ENCODE measurements at regions not wholly inside any gene's neighbourhood (a gene's known extent, or its start where the extent isn't known, plus 50 kb on each side); places are given as distances from the start of the nearest gene placed in this dataset.
A peak's percentile ranks its signal among the peaks of the same experiment; 100 is the strongest.

- Histone ChIP-seq H3K36me3 (no peaks in the 10 kb centered on the region), H3K27ac (no peak overlapping the region), H3K9me3 (peaks cover 0 to 23% (median 7%) of the 10 kb centered on the region in 4 donors), H3K4me3 (no peak overlapping the region), H3K27me3 (no peaks in the 10 kb centered on the region), H3K4me1 (no peaks in the 10 kb centered on the region)
- no peak for DNase-seq
- intact Hi-C loops (cut with DNase I; ENCODE audit: low total_unique reads), result no loop called here
- TF ChIP-seq POLR2AphosphoS5 (IDR thresholded peaks at IDR 0.05) (no peak), CTCF (IDR thresholded peaks at IDR 0.05) (no peak), POLR2A (IDR thresholded peaks at IDR 0.05) (no peak), EP300 (IDR thresholded peaks at IDR 0.05) (no peak)
- 66 to 89% (median 83%) methylated on average over 4 of the region's 4 CpGs for WGBS, 5 donors
Observed at GRCh38 chr4:164070625-164071024, 576.1 kb downstream of the TMA16 start.

DNA sequence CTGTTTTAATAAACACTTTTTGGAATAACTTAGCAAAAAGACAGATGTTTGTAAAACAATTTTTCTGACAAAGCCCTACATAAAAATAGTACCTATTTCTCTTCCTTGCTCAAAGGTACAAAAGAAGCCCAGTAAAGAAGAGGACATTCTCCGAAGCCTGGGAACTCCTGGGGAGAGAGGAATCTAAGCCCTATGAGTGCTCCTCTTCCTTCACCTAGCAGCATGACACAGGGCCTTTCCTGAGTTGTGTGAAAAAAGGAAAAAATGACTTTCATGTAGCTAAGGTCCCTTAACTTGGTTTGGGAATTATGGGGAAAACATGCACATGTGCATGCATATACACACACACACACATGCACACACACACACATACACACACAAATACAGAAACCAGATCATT lies 586.9 kb downstream of the TMA16 start:
- no peaks in the 10 kb centered on the region for H3K4me1 ChIP-seq
- H3K9me3 ChIP-seq, result no peaks in the 10 kb centered on the region
- no peak overlapping the region for H3K27ac ChIP-seq
- no peak for DNase-seq
- TF ChIP-seq POLR2A (IDR thresholded peaks at IDR 0.05) (no peak), CTCF (IDR thresholded peaks at IDR 0.05) (no peak), POLR2AphosphoS5 (IDR thresholded peaks at IDR 0.05) (no peak), EP300 (IDR thresholded peaks at IDR 0.05) (no peak)
- no peaks in the 10 kb centered on the region for H3K36me3 ChIP-seq
- no peaks in the 10 kb centered on the region for H3K27me3 ChIP-seq
- intact Hi-C loops (cut with DNase I; ENCODE audit: low total_unique reads), result no loop called here
- 70 to 83% (median 83%) methylated on average over 1 of the region's 1 CpG for WGBS, 5 donors
- H3K4me3 ChIP-seq, result no peak overlapping the region

DNA sequence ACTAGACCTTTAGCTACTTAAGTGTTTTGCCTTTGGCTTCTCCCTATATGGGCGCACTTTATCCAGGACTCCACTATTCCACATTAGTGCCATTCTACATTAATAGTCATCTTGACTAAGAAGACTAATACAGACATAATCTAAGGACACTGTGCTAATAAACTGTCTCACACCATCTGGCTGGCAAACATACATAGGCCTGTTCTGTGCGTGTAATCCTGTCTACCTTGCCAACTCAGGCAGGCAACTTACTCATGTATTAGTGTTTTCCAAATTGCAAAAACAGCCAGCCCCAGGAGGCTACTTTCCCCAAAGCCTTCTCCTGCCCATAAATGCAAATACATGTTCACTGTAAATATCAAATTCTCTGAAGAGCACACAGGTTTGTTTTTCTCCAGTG lies 587.3 kb downstream of the TMA16 start:
- Histone ChIP-seq H3K4me1 (no peaks in the 10 kb centered on the region), H3K27me3 (no peaks in the 10 kb centered on the region), H3K36me3 (no peaks in the 10 kb centered on the region), H3K27ac (no peak overlapping the region), H3K9me3 (no peaks in the 10 kb centered on the region), H3K4me3 (no peak overlapping the region)
- intact Hi-C loops (cut with DNase I; ENCODE audit: low total_unique reads), result no loop called here
- TF ChIP-seq EP300 (IDR thresholded peaks at IDR 0.05) (no peak), CTCF (IDR thresholded peaks at IDR 0.05) (no peak), POLR2AphosphoS5 (IDR thresholded peaks at IDR 0.05) (no peak), POLR2A (IDR thresholded peaks at IDR 0.05) (no peak)
- WGBS, 5 donors, result 82 to 98% (median 89%) methylated on average over 2 of the region's 2 CpGs
- DNase-seq, result peak in 1 of 2 donors; percentile 4

DNA sequence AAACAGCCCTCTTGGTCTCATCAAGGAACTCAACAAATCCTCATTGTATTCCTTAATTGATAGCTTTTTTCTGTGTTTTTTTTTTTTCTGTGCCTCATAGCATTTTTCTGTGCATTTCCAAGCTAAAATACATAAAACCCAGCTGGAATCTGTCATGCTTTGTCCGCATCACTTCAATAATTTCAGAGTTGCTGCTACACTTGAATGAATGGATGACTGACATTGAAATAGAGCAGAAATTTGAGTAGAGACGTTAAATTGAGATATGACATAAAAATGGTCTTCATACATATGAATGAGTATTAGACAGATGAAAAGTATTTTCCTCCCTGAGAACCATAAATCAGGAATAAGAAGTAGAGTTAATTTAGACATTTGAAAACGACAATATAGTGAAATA lies 593.2 kb downstream of the TMA16 start:
- intact Hi-C loops (cut with DNase I; ENCODE audit: low total_unique reads), result no loop called here
- 69 to 82% (median 79%) methylated on average over 3 of the region's 3 CpGs for WGBS, 5 donors

More for the DNA sequence above, 593.2 kb downstream of the TMA16 start:
- no peaks in the 10 kb centered on the region for H3K27me3 ChIP-seq
- H3K27ac ChIP-seq, result no peak overlapping the region
- TF ChIP-seq POLR2AphosphoS5 (IDR thresholded peaks at IDR 0.05), result no peak
- TF ChIP-seq EP300 (IDR thresholded peaks at IDR 0.05), result no peak
- TF ChIP-seq CTCF (IDR thresholded peaks at IDR 0.05), result no peak
- no peak for TF ChIP-seq POLR2A (IDR thresholded peaks at IDR 0.05)
- H3K4me3 ChIP-seq, result no peak overlapping the region
- no peak for DNase-seq
- no peaks in the 10 kb centered on the region for H3K9me3 ChIP-seq
- H3K4me1 ChIP-seq, result no peaks in the 10 kb centered on the region
- H3K36me3 ChIP-seq, result no peaks in the 10 kb centered on the region

Data from stomach (tissue), 8 donors.